Tibial nerve (tissue), 4 donors: ENCODE measurements at regions not wholly inside any gene's neighbourhood (a gene's known extent, or its start where the extent isn't known, plus 50 kb on each side); places are given as distances from the start of the nearest gene placed in this dataset.

Experiments
- DNase-seq, 2 donors: peaks; one replicate each; pipeline ENCODE4 v3.0.0-alpha.2; 2019; ENCODE audit warnings: low spot score in 2 of 2
- H3K27ac ChIP-seq, 4 donors: fragments of 200-600 bp; sonication (generic) in 3 of 4; one replicate each; pipeline ENCODE4 v1.5.1; 2017 to 2019; ENCODE audit warnings: mild to moderate bottlenecking in 1 of 4
- H3K27me3 ChIP-seq, 2 donors: fragments of 200-600 bp; sonication (generic) in 1 of 2; one replicate each; pipeline versions ENCODE4 v1.5.1 to v1.6.0; 2017 to 2019
- H3K36me3 ChIP-seq, 3 donors: fragments of 200-600 bp; sonication (generic); one replicate each; pipeline ENCODE4 v1.5.1; 2018 to 2019
- H3K4me1 ChIP-seq, 4 donors: fragments of 200-600 bp; sonication (generic) in 3 of 4; one replicate each; pipeline ENCODE4 v1.5.1; 2017 to 2019
- H3K4me3 ChIP-seq, 4 donors: fragments of 200-600 bp; sonication (generic) in 3 of 4; one replicate each; pipeline ENCODE4 v1.5.1; 2017 to 2019; ENCODE audit warnings: mild to moderate bottlenecking in 1 of 4, moderate library complexity in 1 of 4
- H3K9me3 ChIP-seq, 4 donors: fragments of 200-600 bp; sonication (generic) in 3 of 4; one replicate each; pipeline ENCODE4 v1.5.1; 2017 to 2019
- EP300 ChIP-seq, 2 donors: sonication (generic); formaldehyde crosslinking; IDR thresholded peaks; one replicate each; pipeline ENCODE4 v1.6.1; 2017; ENCODE audit warnings: antibody characterized with exemption in 2 of 2, mild to moderate bottlenecking in 1 of 2
- POLR2A ChIP-seq, 2 donors: fragments of 450-650 bp; IDR thresholded peaks; one replicate each; pipeline ENCODE4 v1.6.1; 2017; ENCODE audit warnings: antibody characterized with exemption in 2 of 2, mild to moderate bottlenecking in 2 of 2, moderate library complexity in 2 of 2
- WGBS, 2 donors: methylation state at CpG; one replicate each; pipeline ENCODE4 v1.1.5; 2018; 5-methylcytosine and 5-hydroxymethylcytosine counted together
- TF ChIP-seq, protein P1 (sequence below), 5 experiments: fragments of 200-600 bp in 3 of 5; fragments of 450-650 bp in 2 of 5; sonication (generic) in 3 of 5; IDR thresholded peaks; one replicate each; pipeline ENCODE4 v1.5.1; 2016 to 2019; ENCODE audit warnings: antibody characterized with exemption in 5 of 5, mild to moderate bottlenecking in 3 of 5, moderate library complexity in 2 of 5

DNA sequence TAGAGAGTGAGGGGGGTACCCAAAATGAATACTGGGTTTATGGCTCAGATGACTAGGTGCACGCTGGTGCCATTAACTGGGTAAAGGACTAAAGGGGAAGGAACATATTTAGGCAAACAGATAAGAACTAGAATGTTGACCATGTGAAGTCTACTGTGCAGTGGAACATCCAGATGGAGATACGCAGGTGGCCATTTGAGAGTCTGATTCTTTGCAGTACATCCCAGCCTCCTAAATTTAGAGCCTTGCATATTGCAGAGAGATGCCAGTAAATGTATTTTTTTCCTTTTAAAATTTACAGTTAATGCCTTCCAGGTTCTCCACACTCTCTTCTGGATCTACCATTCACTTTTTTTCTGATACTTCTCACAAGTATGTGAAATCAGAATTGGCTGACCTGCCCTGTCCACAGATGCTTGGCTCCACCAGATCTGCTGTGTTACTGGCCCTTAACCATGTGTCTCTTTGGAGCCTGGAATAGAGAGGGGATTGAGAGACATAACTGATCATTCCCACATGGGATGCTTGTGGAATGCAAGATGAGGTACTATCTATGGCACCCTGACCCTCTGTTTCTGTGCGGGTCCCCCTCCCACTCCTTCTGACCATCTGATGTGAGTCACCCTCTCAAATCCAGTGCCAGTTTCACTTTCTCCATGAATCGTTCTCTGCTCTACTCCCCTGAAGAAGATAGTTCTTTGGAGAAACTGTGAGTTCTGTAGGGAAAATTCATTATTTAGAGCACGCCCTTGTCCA is 77.0 kb upstream of the NCAM1 start:
- H3K27ac ChIP-seq: peak overlapping the region in 2 of 4 donors; percentile 35 to 57
- no peaks in the 10 kb centered on the region for H3K9me3 ChIP-seq
- no peak for TF ChIP-seq POLR2A (IDR thresholded peaks at IDR 0.05)
- TF ChIP-seq, protein P1, sequence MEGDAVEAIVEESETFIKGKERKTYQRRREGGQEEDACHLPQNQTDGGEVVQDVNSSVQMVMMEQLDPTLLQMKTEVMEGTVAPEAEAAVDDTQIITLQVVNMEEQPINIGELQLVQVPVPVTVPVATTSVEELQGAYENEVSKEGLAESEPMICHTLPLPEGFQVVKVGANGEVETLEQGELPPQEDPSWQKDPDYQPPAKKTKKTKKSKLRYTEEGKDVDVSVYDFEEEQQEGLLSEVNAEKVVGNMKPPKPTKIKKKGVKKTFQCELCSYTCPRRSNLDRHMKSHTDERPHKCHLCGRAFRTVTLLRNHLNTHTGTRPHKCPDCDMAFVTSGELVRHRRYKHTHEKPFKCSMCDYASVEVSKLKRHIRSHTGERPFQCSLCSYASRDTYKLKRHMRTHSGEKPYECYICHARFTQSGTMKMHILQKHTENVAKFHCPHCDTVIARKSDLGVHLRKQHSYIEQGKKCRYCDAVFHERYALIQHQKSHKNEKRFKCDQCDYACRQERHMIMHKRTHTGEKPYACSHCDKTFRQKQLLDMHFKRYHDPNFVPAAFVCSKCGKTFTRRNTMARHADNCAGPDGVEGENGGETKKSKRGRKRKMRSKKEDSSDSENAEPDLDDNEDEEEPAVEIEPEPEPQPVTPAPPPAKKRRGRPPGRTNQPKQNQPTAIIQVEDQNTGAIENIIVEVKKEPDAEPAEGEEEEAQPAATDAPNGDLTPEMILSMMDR (IDR thresholded peaks at IDR 0.05): no peak
- TF ChIP-seq EP300 (IDR thresholded peaks at IDR 0.05): no peak
- no peaks in the 10 kb centered on the region for H3K36me3 ChIP-seq
- WGBS, 2 donors: 53 to 57% methylated on average over 5 of the region's 5 CpGs
- DNase-seq: no peak
- peak overlapping the region in 1 of 4 donors; percentile 3 for H3K4me3 ChIP-seq
- H3K4me1 ChIP-seq: peaks cover 0 to 26% (median 0%) of the 10 kb centered on the region in 4 donors
- H3K27me3 ChIP-seq: no peaks in the 10 kb centered on the region

DNA sequence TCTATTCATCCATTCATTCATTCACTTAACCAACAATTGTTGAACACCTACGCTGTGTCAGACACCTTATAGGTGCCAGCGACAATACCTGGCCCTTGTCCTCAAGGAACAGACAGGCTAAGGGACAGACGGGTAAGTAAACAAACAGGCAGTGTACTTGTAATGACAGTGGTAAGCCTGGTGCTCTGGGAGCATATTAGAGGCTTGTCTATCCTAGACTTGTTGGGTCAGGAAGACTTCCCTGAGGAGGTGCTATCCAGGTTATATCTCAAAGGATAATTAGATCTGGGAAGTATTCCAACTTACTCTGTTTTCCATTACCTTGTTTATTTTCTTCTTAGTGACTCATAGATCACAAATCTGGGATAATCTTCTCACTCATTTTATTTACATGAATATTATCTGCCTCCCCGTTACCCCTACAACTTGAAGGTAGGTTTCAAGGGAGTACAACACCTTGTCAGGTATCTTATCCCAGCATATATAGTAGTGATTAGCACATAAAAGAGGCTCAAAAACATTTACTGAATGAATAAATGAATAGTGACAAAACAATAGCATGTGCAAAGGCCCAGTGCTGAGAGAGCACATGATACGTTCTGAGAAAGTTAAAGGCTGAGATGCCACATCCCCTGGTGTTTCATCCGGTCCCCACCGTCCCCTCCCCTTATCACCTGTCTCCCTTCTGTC is 75.3 kb upstream of the NCAM1 start:
- Histone ChIP-seq H3K4me1 (peaks cover 0 to 33% (median 0%) of the 10 kb centered on the region in 4 donors), H3K36me3 (no peaks in the 10 kb centered on the region), H3K4me3 (no peak overlapping the region), H3K9me3 (no peaks in the 10 kb centered on the region), H3K27me3 (no peaks in the 10 kb centered on the region), H3K27ac (no peak overlapping the region)
- TF ChIP-seq, protein P1 (IDR thresholded peaks at IDR 0.05): no peak
- no peak for TF ChIP-seq EP300 (IDR thresholded peaks at IDR 0.05)
- no peak for TF ChIP-seq POLR2A (IDR thresholded peaks at IDR 0.05)
- no peak for DNase-seq
- WGBS, 2 donors: 84 to 85% methylated on average over 7 of the region's 7 CpGs

DNA sequence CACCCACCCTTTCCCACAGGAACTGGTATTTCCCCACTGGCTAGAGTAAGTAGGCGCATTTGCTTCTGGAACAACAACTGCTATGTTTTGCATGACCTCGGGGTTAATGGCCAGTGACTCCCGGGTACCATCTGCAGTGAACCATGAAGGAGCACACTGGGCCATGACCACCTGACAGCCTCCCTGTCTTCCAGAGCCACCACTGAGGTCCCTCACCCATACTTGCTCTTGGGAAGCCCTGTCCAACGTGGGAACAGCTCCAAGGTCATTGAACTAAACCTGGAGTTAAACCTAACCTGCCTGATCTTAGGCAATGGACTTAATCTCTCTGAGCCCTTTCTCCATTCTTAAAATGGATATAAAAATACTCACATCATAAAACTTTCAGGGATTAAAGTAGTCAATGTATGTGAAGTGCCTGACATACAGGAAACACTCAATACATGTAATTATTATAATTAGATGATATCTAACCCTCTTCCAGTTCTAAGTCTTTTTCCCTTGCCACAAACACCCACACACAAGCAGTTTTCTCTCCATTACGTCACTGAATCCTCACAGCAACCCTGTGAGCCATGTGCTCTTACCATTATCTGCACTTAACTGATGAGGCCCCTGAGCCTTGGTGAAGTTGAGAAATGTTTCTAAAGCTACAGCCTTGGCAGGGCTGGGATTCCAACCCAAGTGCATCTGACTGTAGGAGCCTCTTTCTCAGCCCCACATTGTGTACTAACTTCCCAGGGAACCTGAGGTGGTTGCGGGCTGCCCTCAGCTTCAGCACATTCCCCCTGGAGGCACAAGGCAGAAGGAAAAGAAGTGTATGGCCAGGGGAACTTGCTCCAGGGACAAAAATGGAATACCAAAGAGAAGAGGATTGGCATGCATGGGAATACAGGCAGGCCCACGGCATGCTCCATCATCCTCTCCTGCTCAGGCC is 74.5 kb upstream of the NCAM1 start:
- WGBS, 2 donors: 68 to 70% methylated on average over 7 of the region's 7 CpGs
- Histone ChIP-seq H3K36me3 (no peaks in the 10 kb centered on the region), H3K27ac (no peak overlapping the region), H3K9me3 (no peaks in the 10 kb centered on the region), H3K4me3 (no peak overlapping the region), H3K4me1 (peaks cover 0 to 26% (median 0%) of the 10 kb centered on the region in 4 donors), H3K27me3 (no peaks in the 10 kb centered on the region)
- TF ChIP-seq EP300 (IDR thresholded peaks at IDR 0.05): no peak
- TF ChIP-seq, protein P1 (IDR thresholded peaks at IDR 0.05): no peak
- TF ChIP-seq POLR2A (IDR thresholded peaks at IDR 0.05): no peak
- DNase-seq: no peak

DNA sequence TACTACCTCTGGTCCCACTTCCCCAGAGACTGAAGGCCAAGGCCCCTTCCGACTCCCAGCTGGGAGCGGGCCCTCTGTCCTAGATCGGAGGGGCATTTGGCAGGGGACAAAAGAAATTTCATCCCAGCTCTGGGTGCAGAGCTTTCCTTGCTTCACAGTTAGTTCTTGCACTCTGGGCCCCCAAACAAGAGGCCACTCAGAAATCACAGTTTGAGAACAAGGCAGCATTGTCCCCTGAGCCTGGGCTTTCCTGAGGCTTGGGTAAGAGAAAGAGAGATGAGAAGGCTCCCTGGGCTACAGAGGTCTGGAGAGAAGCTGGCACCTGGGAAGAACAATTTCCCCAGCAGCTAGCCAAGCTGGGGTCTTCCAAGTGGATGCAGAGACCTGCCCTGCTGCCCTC is 71.8 kb upstream of the NCAM1 start:
- Histone ChIP-seq H3K4me3 (no peak overlapping the region), H3K4me1 (peaks cover 0 to 15% (median 0%) of the 10 kb centered on the region in 4 donors), H3K27me3 (no peaks in the 10 kb centered on the region), H3K27ac (peak overlapping the region in 2 of 4 donors; percentile 18 to 26), H3K36me3 (no peaks in the 10 kb centered on the region), H3K9me3 (no peaks in the 10 kb centered on the region)
- 36 to 70% methylated on average over 3 of the region's 3 CpGs for WGBS, 2 donors
- DNase-seq: no peak
- TF ChIP-seq, protein P1 (IDR thresholded peaks at IDR 0.05): no peak
- TF ChIP-seq EP300 (IDR thresholded peaks at IDR 0.05) (no peak), POLR2A (IDR thresholded peaks at IDR 0.05) (no peak)
